ENCODE measurements at regions not wholly inside any gene's neighbourhood (a gene's known extent, or its start where the extent isn't known, plus 50 kb on each side); places are given as distances from the start of the nearest gene placed in this dataset.

DNA sequence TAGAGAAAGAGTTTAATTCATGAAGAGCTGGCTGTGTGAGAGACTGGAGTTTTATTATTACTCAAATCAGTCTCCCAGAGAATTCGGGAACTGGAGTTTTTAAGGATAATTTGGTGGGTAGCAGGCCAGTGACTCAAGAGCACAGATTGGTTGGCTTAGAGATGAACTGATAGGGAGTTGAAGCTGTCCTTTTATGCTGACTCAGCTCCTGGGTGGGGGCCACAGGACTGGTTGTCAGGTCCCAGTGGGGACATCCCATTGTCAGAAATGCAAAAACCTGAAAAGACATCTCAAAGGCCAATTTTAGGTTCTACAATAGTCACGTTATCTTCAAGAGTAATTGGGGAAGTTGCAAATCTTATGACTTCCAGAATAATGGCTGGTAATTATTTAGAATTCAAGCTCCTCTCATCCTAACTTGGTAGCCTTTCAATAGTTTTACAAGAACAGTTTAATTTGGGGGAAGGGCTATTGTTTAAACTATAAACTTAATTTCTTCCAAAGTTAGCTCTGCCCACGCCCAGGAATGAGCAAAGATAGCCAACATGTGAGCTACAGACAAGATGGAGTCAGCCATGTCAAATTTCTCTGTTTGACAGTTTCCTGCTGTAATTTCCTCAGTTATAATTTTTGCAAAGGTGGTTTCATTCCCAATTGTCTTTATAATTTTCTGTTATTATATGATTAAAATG lies 149.4 kb upstream of the SLC39A10 start:
- TF ChIP-seq, protein P1, sequence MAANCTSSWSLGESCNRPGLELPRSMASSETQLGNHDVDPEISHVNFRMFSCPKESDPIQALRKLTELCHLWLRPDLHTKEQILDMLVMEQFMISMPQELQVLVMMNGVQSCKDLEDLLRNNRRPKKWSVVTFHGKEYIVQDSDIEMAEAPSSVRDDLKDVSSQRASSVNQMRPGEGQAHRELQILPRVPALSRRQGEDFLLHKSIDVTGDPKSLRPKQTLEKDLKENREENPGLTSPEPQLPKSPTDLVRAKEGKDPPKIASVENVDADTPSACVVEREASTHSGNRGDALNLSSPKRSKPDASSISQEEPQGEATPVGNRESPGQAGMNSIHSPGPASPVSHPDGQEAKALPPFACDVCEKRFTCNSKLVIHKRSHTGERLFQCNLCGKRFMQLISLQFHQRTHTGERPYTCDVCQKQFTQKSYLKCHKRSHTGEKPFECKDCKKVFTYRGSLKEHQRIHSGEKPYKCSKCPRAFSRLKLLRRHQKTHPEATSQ (CRISPR knock-in tag; IDR thresholded peaks at IDR 0.05; ENCODE audit: borderline replicate concordance): no peak
- no peak for TF ChIP-seq ZNF674 (CRISPR knock-in tag; IDR thresholded peaks at IDR 0.05; ENCODE audit: low read depth)
- no peak for TF ChIP-seq BHLHE40 (IDR thresholded peaks at IDR 0.05; ENCODE audit: low read length)
- TF ChIP-seq CREB1 (IDR thresholded peaks at IDR 0.05): no peak
- no peak for TF ChIP-seq CREB1 (CRISPR knock-in tag; IDR thresholded peaks at IDR 0.05)
- TF ChIP-seq ARNT (IDR thresholded peaks at IDR 0.05): no peak
- TF ChIP-seq ZNF616 (CRISPR knock-in tag; IDR thresholded peaks at IDR 0.05; ENCODE audit: low read depth): no peak
- TF ChIP-seq, protein P2, sequence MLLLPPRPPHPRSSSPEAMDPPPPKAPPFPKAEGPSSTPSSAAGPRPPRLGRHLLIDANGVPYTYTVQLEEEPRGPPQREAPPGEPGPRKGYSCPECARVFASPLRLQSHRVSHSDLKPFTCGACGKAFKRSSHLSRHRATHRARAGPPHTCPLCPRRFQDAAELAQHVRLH (CRISPR knock-in tag; IDR thresholded peaks at IDR 0.05; ENCODE audit: borderline replicate concordance, low read depth): no peak
- TF ChIP-seq SNAPC2 (CRISPR knock-in tag; IDR thresholded peaks at IDR 0.05): no peak
- TF ChIP-seq RFX5 (IDR thresholded peaks at IDR 0.05; ENCODE audit: low read depth, low read length): no peak
- TF ChIP-seq, protein P3, sequence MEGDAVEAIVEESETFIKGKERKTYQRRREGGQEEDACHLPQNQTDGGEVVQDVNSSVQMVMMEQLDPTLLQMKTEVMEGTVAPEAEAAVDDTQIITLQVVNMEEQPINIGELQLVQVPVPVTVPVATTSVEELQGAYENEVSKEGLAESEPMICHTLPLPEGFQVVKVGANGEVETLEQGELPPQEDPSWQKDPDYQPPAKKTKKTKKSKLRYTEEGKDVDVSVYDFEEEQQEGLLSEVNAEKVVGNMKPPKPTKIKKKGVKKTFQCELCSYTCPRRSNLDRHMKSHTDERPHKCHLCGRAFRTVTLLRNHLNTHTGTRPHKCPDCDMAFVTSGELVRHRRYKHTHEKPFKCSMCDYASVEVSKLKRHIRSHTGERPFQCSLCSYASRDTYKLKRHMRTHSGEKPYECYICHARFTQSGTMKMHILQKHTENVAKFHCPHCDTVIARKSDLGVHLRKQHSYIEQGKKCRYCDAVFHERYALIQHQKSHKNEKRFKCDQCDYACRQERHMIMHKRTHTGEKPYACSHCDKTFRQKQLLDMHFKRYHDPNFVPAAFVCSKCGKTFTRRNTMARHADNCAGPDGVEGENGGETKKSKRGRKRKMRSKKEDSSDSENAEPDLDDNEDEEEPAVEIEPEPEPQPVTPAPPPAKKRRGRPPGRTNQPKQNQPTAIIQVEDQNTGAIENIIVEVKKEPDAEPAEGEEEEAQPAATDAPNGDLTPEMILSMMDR (CRISPR knock-in tag; IDR thresholded peaks at IDR 0.05): no peak
- TF ChIP-seq, protein P4, sequence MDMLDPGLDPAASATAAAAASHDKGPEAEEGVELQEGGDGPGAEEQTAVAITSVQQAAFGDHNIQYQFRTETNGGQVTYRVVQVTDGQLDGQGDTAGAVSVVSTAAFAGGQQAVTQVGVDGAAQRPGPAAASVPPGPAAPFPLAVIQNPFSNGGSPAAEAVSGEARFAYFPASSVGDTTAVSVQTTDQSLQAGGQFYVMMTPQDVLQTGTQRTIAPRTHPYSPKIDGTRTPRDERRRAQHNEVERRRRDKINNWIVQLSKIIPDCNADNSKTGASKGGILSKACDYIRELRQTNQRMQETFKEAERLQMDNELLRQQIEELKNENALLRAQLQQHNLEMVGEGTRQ (IDR thresholded peaks at IDR 0.05; ENCODE audit: low read depth, low read length): no peak
- TF ChIP-seq, protein P4 (CRISPR knock-in tag; IDR thresholded peaks at IDR 0.05; ENCODE audit: borderline replicate concordance): no peak
- TF ChIP-seq FOXK1 (CRISPR knock-in tag; IDR thresholded peaks at IDR 0.05; ENCODE audit: borderline replicate concordance, low read depth): no peak
- no peak for TF ChIP-seq MAFG (CRISPR knock-in tag; IDR thresholded peaks at IDR 0.05)
- TF ChIP-seq ZNF317 (CRISPR knock-in tag; IDR thresholded peaks at IDR 0.05): no peak
